ENCODE measurements at regions not wholly inside any gene's neighbourhood (a gene's known extent, or its start where the extent isn't known, plus 50 kb on each side); places are given as distances from the start of the nearest gene placed in this dataset.
A peak's percentile ranks its signal among the peaks of the same experiment; 100 is the strongest.

GRCh38 chr1:116835161-116835560 is 74.6 kb upstream of the PTGFRN start:
- no peak for ATAC-seq
- WGBS, 4 donors: 94 to 96% (median 96%) methylated on average over 4 of the region's 4 CpGs
- DNase-seq: no peak
- TF ChIP-seq CTCF (IDR thresholded peaks at IDR 0.05): no peak
- TF ChIP-seq POLR2A (IDR thresholded peaks at IDR 0.05): no peak
- H3K27ac ChIP-seq: no peak overlapping the region
- intact Hi-C loops (cut with DNase I): no loop called here
- no peak overlapping the region for H3K4me3 ChIP-seq
- H3K4me1 ChIP-seq: peaks cover 0 to 6% (median 0%) of the 10 kb centered on the region in 12 donors
- peaks cover 0 to 9% (median 0%) of the 10 kb centered on the region in 12 donors for H3K9me3 ChIP-seq
- no peaks in the 10 kb centered on the region for H3K27me3 ChIP-seq
- H3K36me3 ChIP-seq: no peaks in the 10 kb centered on the region

- no peaks in the 10 kb centered on the region for H3K36me3 ChIP-seq
- H3K4me1 ChIP-seq: peaks cover 0 to 6% (median 0%) of the 10 kb centered on the region in 12 donors
- no peak for DNase-seq
- no peak for TF ChIP-seq POLR2A (IDR thresholded peaks at IDR 0.05)
- no peak for TF ChIP-seq CTCF (IDR thresholded peaks at IDR 0.05)
- intact Hi-C loops (cut with DNase I): no loop called here
- ATAC-seq: peak in 1 of 4 donors; percentile 13
- H3K27me3 ChIP-seq: no peaks in the 10 kb centered on the region
- WGBS, 4 donors: 50 to 79% (median 66%) methylated on average over 1 of the region's 1 CpG
- H3K4me3 ChIP-seq: no peak overlapping the region
- H3K27ac ChIP-seq: no peak overlapping the region
- H3K9me3 ChIP-seq: peaks cover 0 to 9% (median 0%) of the 10 kb centered on the region in 12 donors
These were observed 73.6 kb upstream of the PTGFRN start for GRCh38 chr1:116836099-116836498.

- intact Hi-C loops (cut with DNase I): no loop called here
- no peak for TF ChIP-seq CTCF (IDR thresholded peaks at IDR 0.05)
- TF ChIP-seq POLR2A (IDR thresholded peaks at IDR 0.05): no peak
- Histone ChIP-seq H3K36me3 (no peaks in the 10 kb centered on the region), H3K4me1 (no peaks in the 10 kb centered on the region), H3K27me3 (no peaks in the 10 kb centered on the region), H3K9me3 (peaks cover 0 to 20% (median 0%) of the 10 kb centered on the region in 12 donors), H3K27ac (no peak overlapping the region), H3K4me3 (no peak overlapping the region)
- DNase-seq (no peak), ATAC-seq (no peak)
- 63 to 75% (median 68%) methylated on average over 2 of the region's 2 CpGs for WGBS, 4 donors
These were observed 68.0 kb upstream of the PTGFRN start for GRCh38 chr1:116841569-116842344.

- Histone ChIP-seq H3K4me1 (peaks cover 0 to 7% (median 0%) of the 10 kb centered on the region in 12 donors), H3K9me3 (peaks cover 0 to 11% (median 0%) of the 10 kb centered on the region in 12 donors), H3K27me3 (no peaks in the 10 kb centered on the region), H3K36me3 (no peaks in the 10 kb centered on the region), H3K4me3 (no peak overlapping the region), H3K27ac (no peak overlapping the region)
- no peak for DNase-seq
- no peak for ATAC-seq
- TF ChIP-seq CTCF (IDR thresholded peaks at IDR 0.05): no peak
- TF ChIP-seq POLR2A (IDR thresholded peaks at IDR 0.05): no peak
- WGBS, 4 donors: 68 to 76% (median 75%) methylated on average over 4 of the region's 4 CpGs
- intact Hi-C loops (cut with DNase I): no loop called here
These were observed 67.1 kb upstream of the PTGFRN start for GRCh38 chr1:116842654-116843053.
